PC-9 (cell line): ENCODE measurements at regions not wholly inside any gene's neighbourhood (a gene's known extent, or its start where the extent isn't known, plus 50 kb on each side); places are given as distances from the start of the nearest gene placed in this dataset.

ENCODE experiments used
- BruUV-seq: library from RNA; stranded (reverse); fragments of 400-500 nt; replicated peaks from 2 replicates; lab custom pipeline; 2021; lab: Mats Ljungman, UMichigan
- CTCF ChIA-PET: fragments of 300-600 bp; sonication (Branson Sonifier 250); formaldehyde crosslinking; loops from one replicate; lab custom pipeline; 2022; ENCODE audit warnings: antibody characterized with exemption; lab: Charles Lee
- POLR2A ChIA-PET: fragments of 300-600 bp; sonication (Branson Sonifier 250); formaldehyde crosslinking; loops from one replicate; lab custom pipeline; 2022; ENCODE audit warnings: antibody characterized with exemption; ENCODE audit not compliant: unreplicated experiment; lab: Charles Lee
- DNase-seq, 2 experiments: peaks; one replicate each; pipeline versions ENCODE4 v3.0.0 to v3.0.0-alpha.2; 2015 to 2022; ENCODE audit warnings: mixed read lengths in 1 of 2
- H2AFZ ChIP-seq: fragments of 200-600 bp; sonication (generic); 2 replicates; pipeline ENCODE4 v1.8.1; 2017; ENCODE audit warnings: antibody characterized with exemption
- H3F3A ChIP-seq: fragments of 200-600 bp; sonication (generic); 2 replicates; pipeline ENCODE4 v1.8.1; 2017; ENCODE audit warnings: antibody characterized with exemption, mild to moderate bottlenecking, low read depth; ENCODE audit not compliant: insufficient read depth
- H3K27ac ChIP-seq: fragments of 200-600 bp; sonication (generic); 2 replicates; pipeline ENCODE4 v1.6.1; 2016; ENCODE audit warnings: mixed run types
- H3K27me3 ChIP-seq: fragments of 200-600 bp; sonication (generic); 2 replicates; pipeline ENCODE4 v1.6.1; 2016; ENCODE audit warnings: low read depth, mixed run types; ENCODE audit not compliant: insufficient read depth
- H3K36me3 ChIP-seq: fragments of 200-600 bp; sonication (generic); 2 replicates; pipeline ENCODE4 v1.6.1; 2016; ENCODE audit warnings: low read depth, mixed run types
- H3K4me1 ChIP-seq: fragments of 200-600 bp; sonication (generic); replicated peaks from 2 replicates; pipeline ENCODE4 v1.6.1; 2016; ENCODE audit warnings: mixed run types; ENCODE audit not compliant: insufficient read depth
- H3K4me2 ChIP-seq: fragments of 200-600 bp; sonication (generic); 2 replicates; pipeline ENCODE4 v1.6.1; 2017; ENCODE audit warnings: mixed run types
- H3K4me3 ChIP-seq: fragments of 200-600 bp; sonication (generic); 2 replicates; pipeline ENCODE4 v1.6.1; 2016; ENCODE audit warnings: mixed run types
- H3K79me2 ChIP-seq: fragments of 200-600 bp; sonication (generic); 2 replicates; pipeline ENCODE4 v1.6.1; 2017; ENCODE audit warnings: low read depth, mixed run types
- H3K9me2 ChIP-seq: fragments of 200-600 bp; sonication (generic); 2 replicates; pipeline ENCODE4 v1.8.1; 2017; ENCODE audit warnings: mild to moderate bottlenecking; ENCODE audit not compliant: insufficient read depth
- H3K9me3 ChIP-seq: fragments of 200-600 bp; sonication (generic); 2 replicates; pipeline ENCODE4 v1.8.1; 2016; ENCODE audit warnings: low read depth; ENCODE audit not compliant: insufficient read depth
- H4K20me1 ChIP-seq: fragments of 200-600 bp; sonication (generic); 2 replicates; pipeline ENCODE4 v1.8.1; 2017; ENCODE audit not compliant: insufficient read depth
- CTCF ChIP-seq: fragments of 200-600 bp; sonication (generic); conservative IDR thresholded peaks from 2 replicates; pipeline ENCODE4 v1.6.1; 2017; ENCODE audit warnings: mixed run types, antibody characterized with exemption, mild to moderate bottlenecking, moderate library complexity
- EZH2 ChIP-seq: fragments of 200-600 bp; sonication (generic); IDR thresholded peaks from 2 replicates; pipeline ENCODE4 v1.8.0; 2017; ENCODE audit warnings: antibody characterized with exemption, low read depth
- intact Hi-C: fragments of 100-400 bp; cut with micrococcal nuclease; formaldehyde crosslinking; loops from one replicate; pipeline ENCODE4 v1.10.0; 2022; ENCODE audit not compliant: unreplicated experiment

GRCh38 chr3:65078748-65079147 lies 390.9 kb upstream of the ADAMTS9 start:
- no peaks in the 10 kb centered on the region for H3K4me1 ChIP-seq
- no peaks in the 10 kb centered on the region for H3K9me3 ChIP-seq
- CTCF ChIA-PET, result no interaction called here
- H3K79me2 ChIP-seq, result no peaks in the 10 kb centered on the region
- H3K4me2 ChIP-seq, result no peak overlapping the region
- H3K27me3 ChIP-seq, result no peaks in the 10 kb centered on the region
- no peaks in the 10 kb centered on the region for H3K36me3 ChIP-seq
- no peak for DNase-seq
- TF ChIP-seq CTCF (no peak), EZH2 (no peak)
- H3K4me3 ChIP-seq, result no peak overlapping the region
- BruUV-seq, result no TSS peak
- no peaks in the 10 kb centered on the region for H4K20me1 ChIP-seq
- no peaks in the 10 kb centered on the region for H3K9me2 ChIP-seq
- H3F3A ChIP-seq, result no peaks in the 10 kb centered on the region
- intact Hi-C loops, result no loop called here
- no peak overlapping the region for H2AFZ ChIP-seq
- POLR2A ChIA-PET, result no interaction called here
- no peak overlapping the region for H3K27ac ChIP-seq

GRCh38 chr3:65077124-65077523 lies 389.3 kb upstream of the ADAMTS9 start:
- Histone ChIP-seq H3K9me2 (no peaks in the 10 kb centered on the region), H3K27me3 (no peaks in the 10 kb centered on the region), H2AFZ (no peak overlapping the region), H3K4me2 (no peak overlapping the region), H3K9me3 (no peaks in the 10 kb centered on the region), H3K79me2 (no peaks in the 10 kb centered on the region), H3K4me3 (no peak overlapping the region), H3F3A (no peaks in the 10 kb centered on the region), H3K4me1 (no peaks in the 10 kb centered on the region), H3K27ac (no peak overlapping the region), H3K36me3 (no peaks in the 10 kb centered on the region), H4K20me1 (no peaks in the 10 kb centered on the region)
- POLR2A ChIA-PET, result no interaction called here
- DNase-seq, result no peak
- intact Hi-C loops, result no loop called here
- CTCF ChIA-PET, result no interaction called here
- no TSS peak for BruUV-seq
- no peak for TF ChIP-seq EZH2
- no peak for TF ChIP-seq CTCF

- no peak overlapping the region for H3K4me2 ChIP-seq
- no peak overlapping the region for H3K4me3 ChIP-seq
- no peaks in the 10 kb centered on the region for H3F3A ChIP-seq
- no peaks in the 10 kb centered on the region for H3K9me3 ChIP-seq
- no TSS peak for BruUV-seq
- no peaks in the 10 kb centered on the region for H3K27me3 ChIP-seq
- intact Hi-C loops, result no loop called here
- CTCF ChIA-PET, result no interaction called here
- no peak for TF ChIP-seq EZH2
- H3K36me3 ChIP-seq, result no peaks in the 10 kb centered on the region
- DNase-seq, result no peak
- no peaks in the 10 kb centered on the region for H4K20me1 ChIP-seq
- no peak overlapping the region for H2AFZ ChIP-seq
- POLR2A ChIA-PET, result no interaction called here
- H3K9me2 ChIP-seq, result no peaks in the 10 kb centered on the region
- no peaks in the 10 kb centered on the region for H3K79me2 ChIP-seq
- H3K27ac ChIP-seq, result no peak overlapping the region
- no peaks in the 10 kb centered on the region for H3K4me1 ChIP-seq
Measured at GRCh38 chr3:65070968-65071367, 383.2 kb upstream of the ADAMTS9 start.

- no peak for TF ChIP-seq EZH2
- TF ChIP-seq CTCF, result no peak
- POLR2A ChIA-PET, result no interaction called here
- Histone ChIP-seq H3K4me1 (no peaks in the 10 kb centered on the region), H3K79me2 (no peaks in the 10 kb centered on the region), H2AFZ (no peak overlapping the region), H4K20me1 (no peaks in the 10 kb centered on the region), H3K9me3 (no peaks in the 10 kb centered on the region), H3K4me2 (no peak overlapping the region), H3K27me3 (no peaks in the 10 kb centered on the region), H3K9me2 (no peaks in the 10 kb centered on the region), H3K4me3 (no peak overlapping the region), H3F3A (no peaks in the 10 kb centered on the region), H3K36me3 (no peaks in the 10 kb centered on the region), H3K27ac (no peak overlapping the region)
- DNase-seq, result no peak
- CTCF ChIA-PET, result no interaction called here
- BruUV-seq, result no TSS peak
- intact Hi-C loops, result no loop called here
Measured at GRCh38 chr3:65060904-65061303, 373.1 kb upstream of the ADAMTS9 start.
